ENCODE measurements at regions not wholly inside any gene's neighbourhood (a gene's known extent, or its start where the extent isn't known, plus 50 kb on each side); places are given as distances from the start of the nearest gene placed in this dataset.

GRCh38 chr1:70843452-70843851, 204.2 kb downstream of the PTGER3 start:
- TF ChIP-seq CTCF (IDR thresholded peaks at IDR 0.05) (no peak), POLR2A (IDR thresholded peaks at IDR 0.05) (no peak), POLR2AphosphoS5 (IDR thresholded peaks at IDR 0.05) (no peak)
